ENCODE measurements at regions not wholly inside any gene's neighbourhood (a gene's known extent, or its start where the extent isn't known, plus 50 kb on each side); places are given as distances from the start of the nearest gene placed in this dataset.

DNA sequence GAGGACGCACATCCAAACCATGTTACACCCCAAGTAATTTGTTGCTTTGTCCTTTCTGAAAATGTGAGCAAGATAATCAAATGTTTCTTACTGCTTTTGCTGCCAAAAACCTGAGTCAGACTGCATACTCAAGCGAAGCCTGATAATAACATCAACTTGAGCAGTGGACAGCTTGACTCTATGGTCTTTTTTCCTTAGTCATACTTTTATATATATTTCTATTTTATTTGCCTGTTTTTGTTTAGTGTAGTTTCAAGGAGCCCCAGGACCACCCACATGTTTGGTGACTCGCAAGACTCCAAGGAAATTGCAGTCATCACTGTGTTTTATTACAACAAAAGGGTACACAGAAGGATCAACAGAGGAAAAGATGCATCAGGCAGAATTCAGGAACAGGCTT, 688.4 kb upstream of the PIK3C3 start:
- H3K4me3 ChIP-seq (ENCODE audit: control insufficient read depth, low read depth, low read length) = no peak overlapping the region
- DNase-seq (ENCODE audit: low read depth) = peak; percentile 6
- no peak for TF ChIP-seq CTCF (conservative IDR thresholded peaks at IDR 0.05; ENCODE audit: control insufficient read depth, insufficient read depth, low read depth, low read length)

GRCh38 chr18:41266204-41266603, 688.8 kb upstream of the PIK3C3 start:
- no peak for TF ChIP-seq CTCF (conservative IDR thresholded peaks at IDR 0.05; ENCODE audit: control insufficient read depth, insufficient read depth, low read depth, low read length)
- no peak for DNase-seq (ENCODE audit: low read depth)
- no peak overlapping the region for H3K4me3 ChIP-seq (ENCODE audit: control insufficient read depth, low read depth, low read length)

DNA sequence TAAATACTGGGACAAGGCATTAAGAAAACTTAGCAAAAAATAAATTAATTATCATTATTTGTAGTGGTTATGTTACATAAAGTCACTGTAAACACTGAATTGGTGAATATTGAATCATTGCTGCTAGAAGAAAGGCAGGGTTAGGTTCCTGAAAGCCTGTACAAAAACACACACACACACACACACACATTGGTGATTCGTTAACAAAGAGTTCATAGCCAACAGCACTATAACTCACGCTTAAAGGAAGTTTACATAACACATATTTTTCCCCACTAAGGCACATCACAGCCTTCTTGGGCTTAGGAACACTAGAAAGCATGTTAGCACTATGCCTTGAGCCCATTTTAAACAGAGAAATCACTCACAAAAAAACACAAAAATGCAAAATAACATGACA, 690.0 kb upstream of the PIK3C3 start:
- no peak overlapping the region for H3K4me3 ChIP-seq (ENCODE audit: control insufficient read depth, low read depth, low read length)
- no peak for DNase-seq (ENCODE audit: low read depth)
- no peak for TF ChIP-seq CTCF (conservative IDR thresholded peaks at IDR 0.05; ENCODE audit: control insufficient read depth, insufficient read depth, low read depth, low read length)

- TF ChIP-seq CTCF (conservative IDR thresholded peaks at IDR 0.05; ENCODE audit: control insufficient read depth, insufficient read depth, low read depth, low read length) = no peak
- H3K4me3 ChIP-seq (ENCODE audit: control insufficient read depth, low read depth, low read length) = no peak overlapping the region
- DNase-seq (ENCODE audit: low read depth) = no peak
Measured at GRCh38 chr18:41263956-41264355, 691.1 kb upstream of the PIK3C3 start.

DNA sequence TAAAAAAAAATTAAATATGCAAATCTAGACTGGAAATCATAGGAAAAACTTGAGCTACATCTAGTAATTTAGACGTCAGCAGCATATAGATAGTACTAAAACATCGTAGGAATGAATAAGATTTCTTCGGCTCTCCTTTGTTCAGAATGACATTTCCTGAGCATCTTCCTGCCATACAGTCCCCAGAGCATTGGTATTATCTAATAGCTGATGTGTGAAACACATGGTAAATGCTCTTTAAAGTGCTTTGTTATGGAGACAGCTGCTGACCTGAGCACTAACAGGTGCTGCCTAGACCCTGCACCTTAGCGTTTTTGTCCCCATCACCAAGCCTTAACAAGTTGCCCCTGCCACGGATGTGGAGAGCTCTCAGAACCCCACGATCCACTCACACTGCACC, 692.3 kb upstream of the PIK3C3 start:
- no peak for DNase-seq (ENCODE audit: low read depth)
- H3K4me3 ChIP-seq (ENCODE audit: control insufficient read depth, low read depth, low read length) = no peak overlapping the region
- no peak for TF ChIP-seq CTCF (conservative IDR thresholded peaks at IDR 0.05; ENCODE audit: control insufficient read depth, insufficient read depth, low read depth, low read length)

GRCh38 chr18:41244591-41245037, 710.4 kb upstream of the PIK3C3 start:
- no peak for DNase-seq (ENCODE audit: low read depth)
- no peak for TF ChIP-seq CTCF (conservative IDR thresholded peaks at IDR 0.05; ENCODE audit: control insufficient read depth, insufficient read depth, low read depth, low read length)
- H3K4me3 ChIP-seq (ENCODE audit: control insufficient read depth, low read depth, low read length) = no peak overlapping the region

GRCh38 chr18:41237317-41237716, 717.7 kb upstream of the PIK3C3 start:
- no peak for DNase-seq (ENCODE audit: low read depth)
- TF ChIP-seq CTCF (conservative IDR thresholded peaks at IDR 0.05; ENCODE audit: control insufficient read depth, insufficient read depth, low read depth, low read length) = no peak
- no peak overlapping the region for H3K4me3 ChIP-seq (ENCODE audit: control insufficient read depth, low read depth, low read length)

Data from fibroblast of mammary gland (primary cell).